H1 (cell line): ENCODE measurements at regions not wholly inside any gene's neighbourhood (a gene's known extent, or its start where the extent isn't known, plus 50 kb on each side); places are given as distances from the start of the nearest gene placed in this dataset.

Source experiments
- CTCF ChIA-PET: fragments of 300-600 bp; sonication (Branson Sonifier 250); formaldehyde crosslinking; loops from one replicate; lab custom pipeline; 2021; ENCODE audit not compliant: partially characterized antibody; lab: Charles Lee
- POLR2A ChIA-PET: fragments of 300-600 bp; sonication (Branson Sonifier 250); formaldehyde crosslinking; loops from one replicate; lab custom pipeline; 2021; ENCODE audit warnings: inconsistent platforms; ENCODE audit not compliant: partially characterized antibody; lab: Charles Lee
- DNase-seq, 2 experiments: peaks; one replicate each; pipeline versions ENCODE4 v3.0.0 to v3.0.0-alpha.2; 2010 to 2022; ENCODE audit warnings: low spot score in 2 of 2, low read depth in 1 of 2, mixed read lengths in 1 of 2
- FAIRE-seq: peaks from 2 replicates; lab custom pipeline; 2011; peaks lifted over from hg19 to GRCh38; lab: Jason Lieb, UNC
- H2AFZ ChIP-seq: 2 replicates; pipeline ENCODE4 v1.8.1; 2012; ENCODE audit warnings: low read length, inconsistent platforms
- H2AK5ac ChIP-seq: 2 replicates; pipeline ENCODE4 v1.6.1; 2013; ENCODE audit warnings: low read depth, low read length
- H2BK120ac ChIP-seq: replicated peaks from 2 replicates; pipeline ENCODE3; 2013; ENCODE audit warnings: low read depth, low read length, inconsistent platforms
- H2BK12ac ChIP-seq: 2 replicates; pipeline ENCODE4 v1.6.1; 2013; ENCODE audit warnings: low read depth, low read length
- H2BK15ac ChIP-seq: 2 replicates; pipeline ENCODE4 v1.6.1; 2013; ENCODE audit warnings: low read length
- H2BK20ac ChIP-seq: 2 replicates; pipeline ENCODE4 v1.6.1; 2013; ENCODE audit warnings: low read length
- H2BK5ac ChIP-seq: 2 replicates; pipeline ENCODE4 v1.6.1; 2013; ENCODE audit warnings: low read depth, low read length
- H3K14ac ChIP-seq: 2 replicates; pipeline ENCODE4 v1.6.1; 2013; ENCODE audit warnings: inconsistent platforms; ENCODE audit not compliant: insufficient read length
- H3K18ac ChIP-seq: 2 replicates; pipeline ENCODE4 v1.6.1; 2013; ENCODE audit warnings: low read length; ENCODE audit errors: extremely low read depth
- H3K23ac ChIP-seq: 2 replicates; pipeline ENCODE4 v1.6.1; 2013; ENCODE audit warnings: inconsistent platforms; ENCODE audit not compliant: insufficient read length
- H3K23me2 ChIP-seq: 2 replicates; pipeline ENCODE4 v1.6.1; 2013; ENCODE audit warnings: low read depth, low read length
- H3K27ac ChIP-seq: 2 replicates; pipeline ENCODE4 v1.6.1; 2011; ENCODE audit warnings: low read depth, low read length, inconsistent platforms
- H3K27me3 ChIP-seq, 4 experiments: replicated peaks in 1 of 4; 1 replicate in 1 of 4; 2 replicates in 3 of 4; pipeline versions ENCODE4 v1.6.1 to v1.8.1; 2011 to 2013; ENCODE audit warnings: low read length in 3 of 4, mild to moderate bottlenecking in 3 of 4, inconsistent platforms in 2 of 4, mixed read lengths in 2 of 4, moderate library complexity in 1 of 4; ENCODE audit not compliant: control insufficient read depth in 3 of 4, insufficient read depth in 3 of 4; ENCODE audit errors: extremely low read depth in 1 of 4
- H3K36me3 ChIP-seq, 4 experiments: 2 replicates each; pipeline versions ENCODE4 v1.6.1 to v1.8.1; 2011 to 2013; ENCODE audit warnings: mild to moderate bottlenecking in 4 of 4, low read length in 3 of 4, moderate library complexity in 2 of 4, control low read depth in 1 of 4, inconsistent platforms in 1 of 4; ENCODE audit not compliant: insufficient read depth in 4 of 4, control insufficient read depth in 2 of 4
- H3K4ac ChIP-seq: replicated peaks from 2 replicates; pipeline ENCODE3; 2013; ENCODE audit warnings: low read length, low read depth, mixed read lengths, inconsistent platforms; ENCODE audit not compliant: insufficient read length
- H3K4me1 ChIP-seq, 4 experiments: replicated peaks in 1 of 4; 1 replicate in 1 of 4; 2 replicates in 3 of 4; pipeline versions ENCODE4 v1.6.1 to v1.8.1; 2011 to 2013; ENCODE audit warnings: low read length in 3 of 4, inconsistent platforms in 2 of 4, mixed read lengths in 1 of 4; ENCODE audit not compliant: insufficient read depth in 4 of 4, control insufficient read depth in 3 of 4
- H3K4me2 ChIP-seq, 2 experiments: 2 replicates each; pipeline versions ENCODE4 v1.6.1 to v1.8.1; 2011 to 2013; ENCODE audit warnings: low read depth in 2 of 2, low read length in 2 of 2, control low read depth in 1 of 2, inconsistent platforms in 1 of 2, mild to moderate bottlenecking in 1 of 2; ENCODE audit not compliant: insufficient read depth in 1 of 2
- H3K4me3 ChIP-seq, 4 experiments: fragments of 200-600, 300-600 bp in 1 of 4; sonication (generic), shearing (Covaris generic), sonication (Bioruptor Twin) in 1 of 4; 2 replicates each; pipeline versions ENCODE4 v1.5.1 to v1.8.1; 2011 to 2016; ENCODE audit warnings: low read length in 4 of 4, low read depth in 3 of 4, control low read depth in 2 of 4, inconsistent platforms in 2 of 4, mild to moderate bottlenecking in 2 of 4, mixed read lengths in 1 of 4, moderate library complexity in 1 of 4; ENCODE audit not compliant: insufficient read depth in 2 of 4; ENCODE audit errors: extremely low read depth in 1 of 4
- H3K56ac ChIP-seq: replicated peaks from 2 replicates; pipeline ENCODE3; 2013; ENCODE audit warnings: low read depth, mild to moderate bottlenecking, mixed read lengths, low read length, inconsistent platforms; ENCODE audit not compliant: insufficient read length
- H3K79me1 ChIP-seq: 2 replicates; pipeline ENCODE4 v1.6.1; 2013; ENCODE audit warnings: low read depth, low read length, control low read depth
- H3K79me2 ChIP-seq, 2 experiments: 2 replicates each; pipeline versions ENCODE4 v1.6.1 to v1.8.1; 2012 to 2013; ENCODE audit warnings: low read length in 2 of 2, mild to moderate bottlenecking in 2 of 2, inconsistent platforms in 1 of 2; ENCODE audit not compliant: insufficient read depth in 2 of 2, control insufficient read depth in 1 of 2
- H3K9ac ChIP-seq, 4 experiments: replicated peaks in 1 of 4; 1 replicate in 1 of 4; 2 replicates in 3 of 4; pipeline versions ENCODE4 v1.6.1 to v1.8.1; 2011 to 2013; ENCODE audit warnings: low read depth in 3 of 4, low read length in 3 of 4, control low read depth in 2 of 4, mild to moderate bottlenecking in 2 of 4, moderate library complexity in 2 of 4, inconsistent platforms in 1 of 4; ENCODE audit errors: extremely low read depth in 1 of 4
- H3K9me3 ChIP-seq, 2 experiments: 2 replicates each; pipeline versions ENCODE4 v1.6.1 to v1.8.1; 2012 to 2013; ENCODE audit warnings: mild to moderate bottlenecking in 2 of 2, moderate library complexity in 2 of 2, control low read depth in 1 of 2, inconsistent platforms in 1 of 2, low read depth in 1 of 2, low read length in 1 of 2, mixed read lengths in 1 of 2; ENCODE audit not compliant: insufficient read depth in 2 of 2
- H4K20me1 ChIP-seq, 2 experiments: replicated peaks in 1 of 2; 2 replicates each; pipeline versions ENCODE3 to v1.8.1; 2011 to 2013; ENCODE audit warnings: inconsistent platforms in 2 of 2, low read length in 2 of 2, mild to moderate bottlenecking in 1 of 2; ENCODE audit not compliant: insufficient read depth in 2 of 2, control insufficient read depth in 1 of 2
- H4K5ac ChIP-seq: 2 replicates; pipeline ENCODE4 v1.6.1; 2013; ENCODE audit warnings: low read length, low read depth, mixed read lengths, inconsistent platforms; ENCODE audit not compliant: insufficient read length
- H4K8ac ChIP-seq: 2 replicates; pipeline ENCODE4 v1.8.0; 2013; ENCODE audit warnings: mild to moderate bottlenecking, moderate library complexity, low read length, inconsistent platforms; ENCODE audit not compliant: insufficient read depth; ENCODE audit errors: extremely low read depth
- H4K91ac ChIP-seq: replicated peaks from 2 replicates; pipeline ENCODE3; 2013; ENCODE audit warnings: low read length, mixed read lengths, inconsistent platforms; ENCODE audit not compliant: insufficient read length
- KDM1A ChIP-seq: fragments of 200-600, 300-600 bp; sonication (generic); IDR thresholded peaks from 2 replicates; pipeline ENCODE4 v1.7.1; 2016; ENCODE audit warnings: mild to moderate bottlenecking, low read length, borderline replicate concordance
- TCF12 ChIP-seq: IDR thresholded peaks from 2 replicates; pipeline ENCODE4 v1.6.1; 2011; ENCODE audit warnings: low read depth, mild to moderate bottlenecking, low read length
- ZNF274 ChIP-seq: IDR thresholded peaks from 2 replicates; pipeline ENCODE4 v1.7.0; 2012; ENCODE audit warnings: low read length, borderline replicate concordance; ENCODE audit errors: extremely low read depth
- WGBS, 2 experiments: shearing (Covaris generic) in 1 of 2; methylation state at CpG; one replicate each; pipeline versions ENCODE4 v1.1.6 to v1.1.7; 2013 to 2015; ENCODE audit warnings: low lambda C conversion rate in 2 of 2, mixed read lengths in 2 of 2, inconsistent platforms in 1 of 2, low coverage in 1 of 2, missing lambda C conversion rate in 1 of 2; ENCODE audit not compliant: insufficient replicate concordance in 2 of 2, insufficient coverage in 1 of 2, insufficient read length in 1 of 2; ENCODE audit errors: extremely low coverage in 1 of 2, missing lambda C conversion rate in 1 of 2; 5-methylcytosine and 5-hydroxymethylcytosine counted together

DNA sequence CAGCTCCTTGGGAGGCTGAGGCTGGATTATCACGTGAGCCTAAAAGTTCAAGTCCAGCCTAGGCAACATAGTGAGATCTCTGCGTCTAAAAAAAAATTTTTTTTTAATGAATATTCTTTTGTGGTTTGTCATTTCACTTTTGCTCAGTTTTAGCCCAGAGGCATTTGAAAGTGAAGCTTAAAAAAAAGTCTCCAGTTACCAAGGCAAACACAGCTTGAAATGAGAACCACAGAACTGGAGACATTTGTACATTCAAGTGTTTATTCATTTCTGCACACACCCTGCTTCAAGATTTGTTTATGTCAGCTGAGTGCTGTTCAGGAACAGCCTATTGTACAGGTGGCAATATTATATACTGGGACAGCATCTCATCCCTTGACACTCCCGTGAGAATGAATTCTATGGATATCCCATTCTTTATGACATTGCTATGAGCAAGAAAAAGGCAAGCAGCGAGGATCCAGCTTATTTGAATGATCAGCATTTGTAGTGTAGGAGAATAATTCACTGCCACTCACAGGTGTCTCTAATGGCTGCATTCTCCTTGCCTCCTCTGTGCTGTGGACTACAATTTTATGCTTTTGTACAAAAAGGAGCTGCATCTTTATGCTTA is 444.8 kb upstream of the GRM7 start:
- H4K8ac ChIP-seq = no peak overlapping the region
- no peak overlapping the region for H3K14ac ChIP-seq
- no peak overlapping the region for H2BK15ac ChIP-seq
- POLR2A ChIA-PET = no interaction called here
- H3K4ac ChIP-seq = no peak overlapping the region
- no peak overlapping the region for H4K91ac ChIP-seq
- no peak overlapping the region for H2BK12ac ChIP-seq
- no peak overlapping the region for H2AK5ac ChIP-seq
- no peak for FAIRE-seq
- H2BK20ac ChIP-seq = no peak overlapping the region
- H2BK5ac ChIP-seq = no peak overlapping the region
- no peak overlapping the region for H3K4me3 ChIP-seq
- TF ChIP-seq KDM1A (no peak), ZNF274 (no peak), TCF12 (no peak)
- TF ChIP-seq, all 59 proteins: peak for 0
- Histone ChIP-seq H3K23ac (no peak overlapping the region), H3K79me1 (no peaks in the 10 kb centered on the region), H3K4me2 (no peak overlapping the region), H3K79me2 (no peaks in the 10 kb centered on the region), H2AFZ (no peak overlapping the region), H3K4me1 (no peaks in the 10 kb centered on the region), H3K9me3 (no peaks in the 10 kb centered on the region), H3K36me3 (no peaks in the 10 kb centered on the region), H3K56ac (no peak overlapping the region), H3K18ac (no peak overlapping the region), H3K9ac (no peak overlapping the region), H3K27ac (no peak overlapping the region), H4K5ac (no peak overlapping the region), H4K20me1 (no peaks in the 10 kb centered on the region), H2BK120ac (no peak overlapping the region), H3K27me3 (no peaks in the 10 kb centered on the region), H3K23me2 (no peaks in the 10 kb centered on the region)
- CTCF ChIA-PET = interaction anchor here (0.6 to 0.7 kb wide), 2 partner anchors 140 to 1810 kb away, joined by 3 read pairs; no protein-coding TSS in a partner anchor
- 88% methylated on average over 4 of the region's 4 CpGs; no CpG with 5 or more reads in 1 of the 2 experiments for WGBS, 2 experiments
- no peak for DNase-seq
